K562 (cell line): ENCODE measurements at regions not wholly inside any gene's neighbourhood (a gene's known extent, or its start where the extent isn't known, plus 50 kb on each side); places are given as distances from the start of the nearest gene placed in this dataset.

Experiments
- ARID4B ChIP-seq: sonication (generic); formaldehyde crosslinking; IDR thresholded peaks from 2 replicates; pipeline ENCODE4 v1.8.0; 2022; ENCODE audit warnings: mild to moderate bottlenecking, missing genetic modification reagents
- BRF1 ChIP-seq: IDR thresholded peaks from 3 replicates; pipeline ENCODE4 v1.6.1; 2011; ENCODE audit warnings: borderline replicate concordance, mild to moderate bottlenecking; ENCODE audit not compliant: insufficient read length; ENCODE audit errors: extremely low read depth
- CBFA2T3 ChIP-seq: fragments of 450-650 bp; IDR thresholded peaks from 2 replicates; pipeline ENCODE4 v1.6.1; 2017
- CREM ChIP-seq: IDR thresholded peaks from 2 replicates; pipeline ENCODE4 v1.6.1; 2014; ENCODE audit warnings: antibody characterized with exemption, low read depth
- DMBX1 ChIP-seq: fragments of 250-450 bp; sonication (Bioruptor Pico); IDR thresholded peaks from 2 replicates; pipeline ENCODE4 v1.8.0; 2022; ENCODE audit warnings: inconsistent platforms, mild to moderate bottlenecking, moderate library complexity, borderline replicate concordance
- ELF1 ChIP-seq: fragments of 200-800 bp; sonication (Bioruptor generic); IDR thresholded peaks from 2 replicates; pipeline ENCODE4 v1.6.1; 2016; ENCODE audit warnings: missing genetic modification characterization, missing compliant biosample characterization
- KAT2B ChIP-seq: IDR thresholded peaks from one replicate; pipeline ENCODE4 v1.6.1; 2012; ENCODE audit warnings: low read depth, mild to moderate bottlenecking, control low read depth, inconsistent platforms, low read length, moderate library complexity
- MNT ChIP-seq, 2 experiments: fragments of 450-650 bp; conservative IDR thresholded peaks; 2 replicates each; pipeline ENCODE4 v1.6.1; 2017; ENCODE audit warnings: mild to moderate bottlenecking in 2 of 2, moderate library complexity in 2 of 2
- MYBL2 ChIP-seq, 2 experiments: fragments of 450-650 bp in 1 of 2; sonication (generic) in 1 of 2; formaldehyde crosslinking in 1 of 2; IDR thresholded peaks; 2 replicates each; pipeline versions ENCODE4 v1.6.1 to v1.8.1; 2017 to 2022; ENCODE audit warnings: borderline replicate concordance in 1 of 2, inconsistent platforms in 1 of 2, low read depth in 1 of 2, mild to moderate bottlenecking in 1 of 2, missing genetic modification reagents in 1 of 2, moderate library complexity in 1 of 2
- NFATC3 ChIP-seq: fragments of 450-650 bp; IDR thresholded peaks from 2 replicates; pipeline ENCODE4 v1.6.1; 2017; ENCODE audit warnings: mild to moderate bottlenecking
- NRF1 ChIP-seq, 2 experiments: fragments of 450-650 bp; IDR thresholded peaks in 1 of 2; conservative IDR thresholded peaks in 1 of 2; 2 replicates each; pipeline ENCODE4 v1.6.1; 2014; ENCODE audit warnings: mild to moderate bottlenecking in 2 of 2
- PPARD ChIP-seq: fragments of 250-450 bp; sonication (Bioruptor Pico); IDR thresholded peaks from 2 replicates; pipeline ENCODE4 v1.8.0; 2022; ENCODE audit warnings: inconsistent platforms, mild to moderate bottlenecking, moderate library complexity
- RAD21 ChIP-seq, 2 experiments: fragments of 250-450 bp in 1 of 2; fragments of 450-650 bp in 1 of 2; sonication (Bioruptor Pico) in 1 of 2; formaldehyde crosslinking in 1 of 2; IDR thresholded peaks in 1 of 2; conservative IDR thresholded peaks in 1 of 2; 2 replicates each; pipeline versions ENCODE4 v1.4.0 to v1.8.0; 2020 to 2022; ENCODE audit warnings: mild to moderate bottlenecking in 2 of 2, moderate library complexity in 1 of 2
- RBM22 ChIP-seq: fragments of 200-400 bp; formaldehyde crosslinking; IDR thresholded peaks from 2 replicates; pipeline ENCODE4 v1.6.1; 2018; ENCODE audit warnings: low read length, low read depth; ENCODE audit not compliant: poor library complexity, severe bottlenecking
- RFX1 ChIP-seq: fragments of 450-650 bp; IDR thresholded peaks from 2 replicates; pipeline ENCODE4 v1.6.1; 2016; ENCODE audit warnings: mild to moderate bottlenecking, moderate library complexity
- SMC3 ChIP-seq: conservative IDR thresholded peaks from 2 replicates; pipeline ENCODE4 v1.6.1; 2011; ENCODE audit warnings: low read depth, low read length, improper control_type of control experiment; ENCODE audit not compliant: insufficient read depth
- TAF1 ChIP-seq: IDR thresholded peaks from 2 replicates; pipeline ENCODE4 v1.6.1; 2011; ENCODE audit warnings: mild to moderate bottlenecking, low read length, moderate library complexity; ENCODE audit not compliant: insufficient read depth, control insufficient read depth, severe bottlenecking; ENCODE audit errors: extremely low read depth
- TRIM24 ChIP-seq, 2 experiments: fragments of 450-650 bp; IDR thresholded peaks; 2 replicates each; pipeline ENCODE4 v1.6.1; 2016
- WHSC1 ChIP-seq: IDR thresholded peaks from one replicate; pipeline ENCODE4 v1.6.1; 2012; ENCODE audit warnings: low read length, control low read depth, inconsistent platforms
- YBX1 ChIP-seq: fragments of 450-650 bp; IDR thresholded peaks from 2 replicates; pipeline ENCODE4 v1.7.1; 2016; ENCODE audit warnings: mild to moderate bottlenecking
- YY1 ChIP-seq, 3 experiments: IDR thresholded peaks; 2 replicates each; pipeline ENCODE4 v1.6.1; 2011; ENCODE audit warnings: low read length in 2 of 3, mild to moderate bottlenecking in 2 of 3, moderate library complexity in 2 of 3, borderline replicate concordance in 1 of 3, control low read depth in 1 of 3, low read depth in 1 of 3; ENCODE audit not compliant: insufficient read depth in 3 of 3, insufficient replicate concordance in 2 of 3, control insufficient read depth in 1 of 3, insufficient read length in 1 of 3; ENCODE audit errors: extremely low read depth in 1 of 3
- ZNF311 ChIP-seq: fragments of 250-450 bp; sonication (Bioruptor Pico); IDR thresholded peaks from 2 replicates; pipeline ENCODE4 v1.4.0; 2020; ENCODE audit warnings: mild to moderate bottlenecking, moderate library complexity
- ZNF57 ChIP-seq: fragments of 450-650 bp; formaldehyde crosslinking; IDR thresholded peaks from 2 replicates; pipeline ENCODE4 v1.4.0; 2020; ENCODE audit warnings: mild to moderate bottlenecking, moderate library complexity

DNA sequence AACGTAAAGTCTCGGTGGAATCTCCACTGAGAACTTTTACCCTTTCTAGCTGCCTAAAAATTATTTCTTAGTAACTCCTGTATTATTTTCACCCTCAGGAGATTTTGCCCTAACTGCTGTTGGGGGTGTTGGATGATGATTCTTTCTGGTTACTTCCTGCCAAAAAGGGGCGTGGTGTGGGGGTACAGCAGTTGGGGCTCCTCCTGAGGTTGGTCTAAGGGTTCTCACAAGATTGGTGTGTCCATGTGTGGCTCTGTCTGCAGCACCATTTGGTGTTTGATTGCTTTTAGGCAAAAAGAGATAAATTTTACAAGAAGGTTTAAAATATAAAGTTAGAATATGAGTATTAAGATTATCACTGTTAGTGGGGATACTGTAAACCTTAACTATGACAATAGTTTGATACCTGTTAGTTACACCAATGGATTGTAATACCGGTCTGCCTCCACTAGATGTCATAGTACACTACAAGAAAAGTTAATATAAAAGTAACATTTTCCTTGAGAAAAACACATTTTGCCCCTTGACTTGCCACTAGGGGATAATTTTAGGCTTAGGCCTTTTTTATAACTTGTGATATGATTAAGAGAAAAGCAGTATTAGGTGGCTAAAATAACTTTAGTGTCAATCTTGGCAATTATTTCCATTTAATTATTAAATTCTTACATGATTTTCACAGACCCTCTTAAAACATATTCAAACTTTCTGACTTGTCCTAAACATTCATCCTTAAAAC, 928.7 kb downstream of the IPMK start (continued):
- TF ChIP-seq RAD21 (CRISPR knock-in tag; conservative IDR thresholded peaks at IDR 0.05 in 1 of 2, IDR thresholded peaks at IDR 0.05 in 1 of 2) (peak; percentile 48 to 69; a peak in 3 of 4 replicates), BRF1 (no peak), DMBX1 (no peak), ELF1 (tag) (no peak), SMC3 (0 out of 2 replicates have a peak, but pooled peaks have one; percentile 11), RBM22 (no peak), MNT (conservative IDR thresholded peaks at IDR 0.05) (no peak), ZNF57 (CRISPR knock-in tag) (no peak), RFX1 (no peak), ZNF311 (no peak), MYBL2 (IDR thresholded peaks at IDR 0.05; ENCODE audit: low read depth) (no peak), MYBL2 (CRISPR knock-in tag; IDR thresholded peaks at IDR 0.05; ENCODE audit: borderline replicate concordance) (no peak), WHSC1 (no peak), PPARD (CRISPR knock-in tag) (no peak), ARID4B (CRISPR knock-in tag) (no peak), KAT2B (no peak), CBFA2T3 (no peak), TAF1 (no peak), NFATC3 (no peak), TRIM24 (IDR thresholded peaks at IDR 0.05) (no peak), YBX1 (no peak), YY1 (IDR thresholded peaks at IDR 0.05; ENCODE audit: borderline replicate concordance in 1 of 3, control insufficient read depth in 1 of 3, extremely low read depth in 1 of 3, insufficient read depth in 3 of 3, insufficient read length in 1 of 3, insufficient replicate concordance in 2 of 3, low read depth in 1 of 3, low read length in 2 of 3) (no peak), NRF1 (conservative IDR thresholded peaks at IDR 0.05 in 1 of 2, IDR thresholded peaks at IDR 0.05 in 1 of 2) (no peak), CREM (no peak)
